Stimulated activated naive CD8-positive, alpha-beta T cell treated with anti-CD3 and anti-CD28 coated beads, Interleukin-15, amount 100 ng/mL, for 72 hours (primary cell): ENCODE measurements at regions not wholly inside any gene's neighbourhood (a gene's known extent, or its start where the extent isn't known, plus 50 kb on each side); places are given as distances from the start of the nearest gene placed in this dataset.
A peak's percentile ranks its signal among the peaks of the same experiment; 100 is the strongest.

Source experiments
- ATAC-seq: fragments of 150-1000 bp; cut with Tn5 transposase; 2 replicates; pipeline ENCODE4 v1.10.0; 2021; ENCODE audit warnings: mild to moderate bottlenecking, moderate library complexity
- DNase-seq, 2 donors: peaks; one replicate each; pipeline ENCODE4 v3.0.0; 2021 to 2022
- H3K27ac Mint-ChIP-seq, 2 donors: one replicate each; pipeline ENCODE4 v1.8.0; 2022; ENCODE audit warnings: mild to moderate bottlenecking in 2 of 2, mixed read lengths in 2 of 2, moderate library complexity in 2 of 2
- H3K27me3 Mint-ChIP-seq: one replicate; pipeline ENCODE4 v1.8.0; 2022; ENCODE audit warnings: mixed read lengths
- H3K4me1 Mint-ChIP-seq: one replicate; pipeline ENCODE4 v1.8.0; 2022; ENCODE audit warnings: mild to moderate bottlenecking, mixed read lengths
- H3K4me3 Mint-ChIP-seq, 2 donors: one replicate each; pipeline ENCODE4 v1.8.0; 2022; ENCODE audit warnings: mild to moderate bottlenecking in 2 of 2, mixed read lengths in 2 of 2, moderate library complexity in 1 of 2
- H3K9me3 Mint-ChIP-seq, 2 donors: one replicate each; pipeline ENCODE4 v1.8.0; 2022; ENCODE audit warnings: mixed read lengths in 2 of 2

GRCh38 chr4:182073278-182073677, 169.9 kb upstream of the TENM3 start:
- no peak overlapping the region for H3K4me3 Mint-ChIP-seq
- H3K9me3 Mint-ChIP-seq, result peaks cover 5 to 23% of the 10 kb centered on the region in 2 donors
- DNase-seq (no peak), ATAC-seq (no peak)
- no peaks in the 10 kb centered on the region for H3K4me1 Mint-ChIP-seq
- H3K27me3 Mint-ChIP-seq, result no peaks in the 10 kb centered on the region
- H3K27ac Mint-ChIP-seq, result no peak overlapping the region

- H3K4me1 Mint-ChIP-seq, result no peaks in the 10 kb centered on the region
- H3K27ac Mint-ChIP-seq, result no peak overlapping the region
- no peak for DNase-seq
- H3K9me3 Mint-ChIP-seq, result peaks cover 5 to 23% of the 10 kb centered on the region in 2 donors
- no peak overlapping the region for H3K4me3 Mint-ChIP-seq
- ATAC-seq, result no peak
- H3K27me3 Mint-ChIP-seq, result no peaks in the 10 kb centered on the region
Observed at GRCh38 chr4:182074139-182074538, 169.1 kb upstream of the TENM3 start.

GRCh38 chr4:182074810-182075209, 168.4 kb upstream of the TENM3 start:
- no peak for DNase-seq
- ATAC-seq, result no peak
- peaks cover 5 to 23% of the 10 kb centered on the region in 2 donors for H3K9me3 Mint-ChIP-seq
- H3K4me3 Mint-ChIP-seq, result no peak overlapping the region
- no peaks in the 10 kb centered on the region for H3K27me3 Mint-ChIP-seq
- no peak overlapping the region for H3K27ac Mint-ChIP-seq
- H3K4me1 Mint-ChIP-seq, result no peaks in the 10 kb centered on the region

- no peaks in the 10 kb centered on the region for H3K27me3 Mint-ChIP-seq
- no peak overlapping the region for H3K4me3 Mint-ChIP-seq
- DNase-seq, result no peak
- no peaks in the 10 kb centered on the region for H3K4me1 Mint-ChIP-seq
- no peaks in the 10 kb centered on the region for H3K9me3 Mint-ChIP-seq
- no peak overlapping the region for H3K27ac Mint-ChIP-seq
- no peak for ATAC-seq
Observed at GRCh38 chr4:182082910-182083309, 160.3 kb upstream of the TENM3 start.

- ATAC-seq, result no peak
- Mint-ChIP-seq H3K27me3 (no peaks in the 10 kb centered on the region), H3K4me3 (no peak overlapping the region), H3K9me3 (no peaks in the 10 kb centered on the region), H3K27ac (no peak overlapping the region), H3K4me1 (no peaks in the 10 kb centered on the region)
- no peak for DNase-seq
Observed at GRCh38 chr4:182083671-182084410, 159.4 kb upstream of the TENM3 start.

GRCh38 chr4:182085051-182085480, 158.1 kb upstream of the TENM3 start:
- DNase-seq (no peak), ATAC-seq (no peak)
- no peak overlapping the region for H3K27ac Mint-ChIP-seq
- H3K27me3 Mint-ChIP-seq, result no peaks in the 10 kb centered on the region
- no peaks in the 10 kb centered on the region for H3K9me3 Mint-ChIP-seq
- no peaks in the 10 kb centered on the region for H3K4me1 Mint-ChIP-seq
- no peak overlapping the region for H3K4me3 Mint-ChIP-seq

GRCh38 chr4:182089326-182089725, 153.9 kb upstream of the TENM3 start:
- DNase-seq (no peak), ATAC-seq (no peak)
- peaks cover 0 to 1% of the 10 kb centered on the region in 2 donors for H3K9me3 Mint-ChIP-seq
- H3K4me3 Mint-ChIP-seq, result no peak overlapping the region
- no peaks in the 10 kb centered on the region for H3K27me3 Mint-ChIP-seq
- no peak overlapping the region for H3K27ac Mint-ChIP-seq
- H3K4me1 Mint-ChIP-seq, result no peaks in the 10 kb centered on the region

- Mint-ChIP-seq H3K4me1 (no peaks in the 10 kb centered on the region), H3K4me3 (no peak overlapping the region), H3K27me3 (no peaks in the 10 kb centered on the region), H3K9me3 (peaks cover 7 to 10% of the 10 kb centered on the region in 2 donors), H3K27ac (no peak overlapping the region)
- no peak for DNase-seq
- ATAC-seq, result no peak
Observed at GRCh38 chr4:182090186-182090585, 153.0 kb upstream of the TENM3 start.

GRCh38 chr4:182091128-182091527, 152.1 kb upstream of the TENM3 start:
- no peaks in the 10 kb centered on the region for H3K27me3 Mint-ChIP-seq
- DNase-seq, result no peak
- no peak overlapping the region for H3K27ac Mint-ChIP-seq
- H3K4me3 Mint-ChIP-seq, result no peak overlapping the region
- no peaks in the 10 kb centered on the region for H3K4me1 Mint-ChIP-seq
- H3K9me3 Mint-ChIP-seq, result peaks cover 9 to 11% of the 10 kb centered on the region in 2 donors
- no peak for ATAC-seq

GRCh38 chr4:182093431-182093831, 149.8 kb upstream of the TENM3 start:
- no peaks in the 10 kb centered on the region for H3K27me3 Mint-ChIP-seq
- peaks cover 9 to 11% of the 10 kb centered on the region in 2 donors for H3K9me3 Mint-ChIP-seq
- no peak overlapping the region for H3K4me3 Mint-ChIP-seq
- ATAC-seq (no peak), DNase-seq (no peak)
- H3K27ac Mint-ChIP-seq, result no peak overlapping the region
- H3K4me1 Mint-ChIP-seq, result no peaks in the 10 kb centered on the region

GRCh38 chr4:182093935-182094334, 149.3 kb upstream of the TENM3 start:
- Mint-ChIP-seq H3K9me3 (peaks cover 9 to 11% of the 10 kb centered on the region in 2 donors), H3K27ac (no peak overlapping the region), H3K4me3 (no peak overlapping the region), H3K27me3 (no peaks in the 10 kb centered on the region), H3K4me1 (no peaks in the 10 kb centered on the region)
- ATAC-seq, result no peak
- no peak for DNase-seq

- no peak overlapping the region for H3K27ac Mint-ChIP-seq
- no peak for DNase-seq
- H3K4me3 Mint-ChIP-seq, result no peak overlapping the region
- no peak for ATAC-seq
- H3K9me3 Mint-ChIP-seq, result no peaks in the 10 kb centered on the region
- H3K27me3 Mint-ChIP-seq, result no peaks in the 10 kb centered on the region
- no peaks in the 10 kb centered on the region for H3K4me1 Mint-ChIP-seq
Observed at GRCh38 chr4:182101618-182102017, 141.6 kb upstream of the TENM3 start.

- no peaks in the 10 kb centered on the region for H3K27me3 Mint-ChIP-seq
- H3K9me3 Mint-ChIP-seq, result no peaks in the 10 kb centered on the region
- H3K4me1 Mint-ChIP-seq, result no peaks in the 10 kb centered on the region
- DNase-seq (no peak), ATAC-seq (no peak)
- H3K27ac Mint-ChIP-seq, result no peak overlapping the region
- no peak overlapping the region for H3K4me3 Mint-ChIP-seq
Observed at GRCh38 chr4:182102576-182102975, 140.6 kb upstream of the TENM3 start.

- Mint-ChIP-seq H3K27ac (peak overlapping the region in 1 of 2 donors; percentile 44), H3K4me3 (no peak overlapping the region), H3K4me1 (no peaks in the 10 kb centered on the region), H3K27me3 (no peaks in the 10 kb centered on the region), H3K9me3 (no peaks in the 10 kb centered on the region)
- DNase-seq (no peak), ATAC-seq (no peak)
Observed at GRCh38 chr4:182103614-182104319, 139.4 kb upstream of the TENM3 start.

- ATAC-seq, result no peak
- Mint-ChIP-seq H3K27ac (no peak overlapping the region), H3K27me3 (no peaks in the 10 kb centered on the region), H3K9me3 (no peaks in the 10 kb centered on the region), H3K4me3 (no peak overlapping the region), H3K4me1 (no peaks in the 10 kb centered on the region)
- no peak for DNase-seq
Observed at GRCh38 chr4:182105416-182105815, 137.8 kb upstream of the TENM3 start.

GRCh38 chr4:182107931-182108330, 135.3 kb upstream of the TENM3 start:
- Mint-ChIP-seq H3K27ac (no peak overlapping the region), H3K27me3 (no peaks in the 10 kb centered on the region), H3K9me3 (no peaks in the 10 kb centered on the region), H3K4me1 (no peaks in the 10 kb centered on the region), H3K4me3 (no peak overlapping the region)
- ATAC-seq (no peak), DNase-seq (no peak)
